Osteoblast (primary cell): ENCODE measurements at regions not wholly inside any gene's neighbourhood (a gene's known extent, or its start where the extent isn't known, plus 50 kb on each side); places are given as distances from the start of the nearest gene placed in this dataset.

Experiments
- DNase-seq: peaks from one replicate; pipeline ENCODE4 v3.0.0; 2011; ENCODE audit warnings: low spot score, mixed read lengths; ENCODE audit not compliant: insufficient read length; ENCODE audit errors: missing footprints
- H2AFZ ChIP-seq: 2 replicates; pipeline ENCODE4 v1.6.0; 2011; ENCODE audit warnings: mild to moderate bottlenecking, low read length
- H3K27ac ChIP-seq: 2 replicates; pipeline ENCODE4 v1.5.1; 2011; ENCODE audit warnings: mild to moderate bottlenecking, low read depth, low read length, moderate library complexity
- H3K27me3 ChIP-seq: 2 replicates; pipeline ENCODE4 v1.6.0; 2012; ENCODE audit warnings: mild to moderate bottlenecking, control low read depth, inconsistent platforms, low read length, moderate library complexity; ENCODE audit not compliant: insufficient read depth
- H3K36me3 ChIP-seq: 2 replicates; pipeline ENCODE4 v1.5.1; 2011; ENCODE audit warnings: mild to moderate bottlenecking, low read length, control low read depth, moderate library complexity; ENCODE audit not compliant: insufficient read depth
- H3K4me1 ChIP-seq: 2 replicates; pipeline ENCODE4 v1.5.1; 2011; ENCODE audit warnings: mild to moderate bottlenecking, low read length, control low read depth, moderate library complexity; ENCODE audit not compliant: insufficient read depth
- H3K4me2 ChIP-seq: 2 replicates; pipeline ENCODE4 v1.6.0; 2011; ENCODE audit warnings: mild to moderate bottlenecking, low read length; ENCODE audit not compliant: insufficient read depth
- H3K4me3 ChIP-seq: fragments of 200-600 bp; sonication (generic); 3 replicates; pipeline ENCODE4 v1.5.1; 2012; ENCODE audit warnings: mild to moderate bottlenecking, low read length, inconsistent platforms; ENCODE audit not compliant: insufficient read depth
- H3K79me2 ChIP-seq: 2 replicates; pipeline ENCODE4 v1.6.0; 2012; ENCODE audit warnings: mild to moderate bottlenecking, low read length, control low read depth, inconsistent platforms; ENCODE audit not compliant: insufficient read depth
- H3K9me3 ChIP-seq: 2 replicates; pipeline ENCODE4 v1.5.1; 2011; ENCODE audit warnings: low read depth, low read length, control low read depth
- H4K20me1 ChIP-seq: 2 replicates; pipeline ENCODE4 v1.6.0; 2012; ENCODE audit warnings: mild to moderate bottlenecking, low read length, control low read depth; ENCODE audit not compliant: insufficient read depth
- CTCF ChIP-seq: IDR thresholded peaks from 2 replicates; pipeline ENCODE4 v1.5.1; 2011; ENCODE audit warnings: mild to moderate bottlenecking, low read depth, low read length, moderate library complexity; ENCODE audit errors: extremely low read depth

GRCh38 chr5:66306105-66306843, 162.2 kb downstream of the SREK1 start:
- DNase-seq: peak; percentile 92
- TF ChIP-seq CTCF: peak; percentile 89
- H3K9me3 ChIP-seq: no peaks in the 10 kb centered on the region
- H3K4me1 ChIP-seq: no peaks in the 10 kb centered on the region
- H3K27me3 ChIP-seq: peaks cover 8% of the 10 kb centered on the region
- H2AFZ ChIP-seq: no peak overlapping the region
- no peak overlapping the region for H3K4me2 ChIP-seq
- no peaks in the 10 kb centered on the region for H4K20me1 ChIP-seq
- no peaks in the 10 kb centered on the region for H3K79me2 ChIP-seq
- H3K36me3 ChIP-seq: no peaks in the 10 kb centered on the region
- H3K27ac ChIP-seq: no peak overlapping the region
- no peak overlapping the region for H3K4me3 ChIP-seq

GRCh38 chr5:66306844-66307315, 162.8 kb downstream of the SREK1 start:
- H3K27ac ChIP-seq: no peak overlapping the region
- H3K4me1 ChIP-seq: no peaks in the 10 kb centered on the region
- no peaks in the 10 kb centered on the region for H3K36me3 ChIP-seq
- no peak overlapping the region for H2AFZ ChIP-seq
- no peak overlapping the region for H3K4me3 ChIP-seq
- DNase-seq: no peak
- H3K4me2 ChIP-seq: no peak overlapping the region
- H3K9me3 ChIP-seq: no peaks in the 10 kb centered on the region
- TF ChIP-seq CTCF: no peak
- H3K27me3 ChIP-seq: peaks cover 6% of the 10 kb centered on the region
- H4K20me1 ChIP-seq: no peaks in the 10 kb centered on the region
- H3K79me2 ChIP-seq: no peaks in the 10 kb centered on the region

GRCh38 chr5:66307647-66308241, 163.6 kb downstream of the SREK1 start:
- Histone ChIP-seq H3K27ac (no peak overlapping the region), H3K9me3 (no peaks in the 10 kb centered on the region), H3K36me3 (no peaks in the 10 kb centered on the region), H3K4me3 (no peak overlapping the region), H3K27me3 (peaks cover 4% of the 10 kb centered on the region), H2AFZ (no peak overlapping the region), H3K4me1 (no peaks in the 10 kb centered on the region), H3K79me2 (no peaks in the 10 kb centered on the region), H4K20me1 (no peaks in the 10 kb centered on the region), H3K4me2 (no peak overlapping the region)
- peak; percentile 88 for TF ChIP-seq CTCF
- DNase-seq: peak; percentile 75

GRCh38 chr5:66312266-66312665, 168.2 kb downstream of the SREK1 start:
- H3K79me2 ChIP-seq: no peaks in the 10 kb centered on the region
- no peak for TF ChIP-seq CTCF
- H3K27me3 ChIP-seq: no peaks in the 10 kb centered on the region

More at GRCh38 chr5:66312266-66312665, 168.2 kb downstream of the SREK1 start:
- Histone ChIP-seq H3K27ac (no peak overlapping the region), H3K4me3 (no peak overlapping the region), H3K4me1 (no peaks in the 10 kb centered on the region), H3K36me3 (no peaks in the 10 kb centered on the region), H2AFZ (no peak overlapping the region), H3K9me3 (no peaks in the 10 kb centered on the region), H3K4me2 (no peak overlapping the region), H4K20me1 (no peaks in the 10 kb centered on the region)
- no peak for DNase-seq
